ENCODE measurements at regions not wholly inside any gene's neighbourhood (a gene's known extent, or its start where the extent isn't known, plus 50 kb on each side); places are given as distances from the start of the nearest gene placed in this dataset.

GRCh38 chr17:31758646-31759045 lies 100.4 kb downstream of the COPRS start:
- Histone ChIP-seq H3K9me3 (ENCODE audit: control insufficient read depth in 4 of 4, low read length in 3 of 4) (no peaks in the 10 kb centered on the region), H3K9ac (ENCODE audit: low read depth in 1 of 2, low read length in 2 of 2) (no peak overlapping the region), H3K4me1 (ENCODE audit: control insufficient read depth in 4 of 4, insufficient read depth in 4 of 4, low read length in 3 of 4) (peaks cover 0 to 2% (median 0%) of the 10 kb centered on the region in 4 donors), H3K27ac (ENCODE audit: low read depth in 1 of 2, low read length in 2 of 2) (no peak overlapping the region), H3K27me3 (ENCODE audit: control insufficient read depth in 4 of 4, insufficient read depth in 4 of 4, low read length in 3 of 4) (no peaks in the 10 kb centered on the region), H3K4me3 (ENCODE audit: low read depth in 1 of 3, low read length in 3 of 3) (no peak overlapping the region), H3K36me3 (ENCODE audit: control insufficient read depth in 4 of 4, insufficient read depth in 3 of 4, low read depth in 1 of 4, low read length in 3 of 4) (no peaks in the 10 kb centered on the region)
- 91% methylated on average over 1 of the region's 1 CpG for WGBS
- TF ChIP-seq FOXA2 (IDR thresholded peaks at IDR 0.05) (no peak), RXRA (IDR thresholded peaks at IDR 0.05) (no peak), HNF4A (conservative IDR thresholded peaks at IDR 0.05) (no peak), ATF3 (IDR thresholded peaks at IDR 0.05) (no peak), CTCF (IDR thresholded peaks at IDR 0.05; ENCODE audit: low read depth, low read length, missing input control) (no peak), MAX (IDR thresholded peaks at IDR 0.05) (no peak), NR2F2 (IDR thresholded peaks at IDR 0.05) (no peak), SP1 (IDR thresholded peaks at IDR 0.05) (no peak), TAF1 (conservative IDR thresholded peaks at IDR 0.05) (no peak), ZBTB33 (IDR thresholded peaks at IDR 0.05) (no peak), EGR1 (IDR thresholded peaks at IDR 0.05; ENCODE audit: low read depth in 2 of 2) (no peak), JUND (IDR thresholded peaks at IDR 0.05) (no peak), REST (IDR thresholded peaks at IDR 0.05) (no peak), YY1 (IDR thresholded peaks at IDR 0.05) (no peak), RAD21 (IDR thresholded peaks at IDR 0.05) (no peak), GABPA (IDR thresholded peaks at IDR 0.05 in 1 of 2, conservative IDR thresholded peaks at IDR 0.05 in 1 of 2) (no peak), FOXA1 (IDR thresholded peaks at IDR 0.05) (no peak), HNF4G (IDR thresholded peaks at IDR 0.05) (no peak)
- DNase-seq (ENCODE audit: low spot score): no peak

Data from liver (tissue), 8 donors.